ENCODE measurements at regions not wholly inside any gene's neighbourhood (a gene's known extent, or its start where the extent isn't known, plus 50 kb on each side); places are given as distances from the start of the nearest gene placed in this dataset.

DNA sequence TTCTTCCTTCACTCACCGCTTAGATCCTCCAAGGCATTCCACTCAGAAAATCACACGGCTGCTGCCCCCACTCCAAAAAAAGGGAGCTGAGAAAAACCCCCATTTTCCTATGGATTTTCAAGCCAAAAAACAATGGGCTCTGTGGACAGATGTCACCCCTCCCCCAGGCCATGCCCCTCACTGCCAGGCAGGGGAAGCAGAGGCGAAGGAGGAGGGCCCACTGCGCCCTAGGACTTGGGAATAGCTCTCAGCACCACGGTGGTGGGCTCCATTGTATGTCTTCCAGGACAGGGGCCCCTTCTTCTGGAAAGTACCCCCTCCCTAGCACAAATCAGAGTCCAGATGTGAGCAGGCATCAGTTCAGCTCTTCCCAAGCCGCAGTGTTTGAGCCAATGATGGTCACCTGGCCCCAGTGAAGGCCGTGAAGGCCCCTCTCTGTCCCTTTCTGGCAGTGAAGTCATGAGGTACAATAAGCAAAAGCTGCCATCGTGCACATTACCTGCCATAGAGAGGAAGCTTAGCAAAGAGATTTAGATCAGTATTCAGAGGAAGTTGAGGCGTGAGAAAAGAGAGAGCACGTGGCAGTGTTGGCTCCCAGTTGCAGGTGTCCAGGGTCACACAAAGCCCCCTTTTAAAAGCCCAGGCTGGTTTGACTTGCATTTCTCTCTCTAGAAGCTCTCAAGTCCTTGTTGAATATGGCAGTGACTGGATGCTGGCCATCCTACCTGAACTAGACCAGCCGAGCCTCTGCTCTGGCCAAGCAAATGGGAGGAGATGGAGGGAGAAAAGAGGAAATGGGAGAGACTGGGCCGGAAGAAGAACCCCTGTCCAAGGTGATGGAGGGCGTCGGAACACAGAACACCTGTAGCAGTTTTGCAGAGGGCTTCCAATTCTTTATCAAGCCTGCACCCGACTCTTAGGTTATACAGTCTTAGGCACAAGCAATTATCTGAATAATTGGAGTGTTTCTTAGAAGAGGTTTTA, 149.0 kb downstream of the TOMM20 start:
- Histone ChIP-seq H3K4me2 (ENCODE audit: low read length) (no peak overlapping the region), H3K4me3 (ENCODE audit: low read length) (no peak overlapping the region), H3K9ac (ENCODE audit: low read length) (no peak overlapping the region)

DNA sequence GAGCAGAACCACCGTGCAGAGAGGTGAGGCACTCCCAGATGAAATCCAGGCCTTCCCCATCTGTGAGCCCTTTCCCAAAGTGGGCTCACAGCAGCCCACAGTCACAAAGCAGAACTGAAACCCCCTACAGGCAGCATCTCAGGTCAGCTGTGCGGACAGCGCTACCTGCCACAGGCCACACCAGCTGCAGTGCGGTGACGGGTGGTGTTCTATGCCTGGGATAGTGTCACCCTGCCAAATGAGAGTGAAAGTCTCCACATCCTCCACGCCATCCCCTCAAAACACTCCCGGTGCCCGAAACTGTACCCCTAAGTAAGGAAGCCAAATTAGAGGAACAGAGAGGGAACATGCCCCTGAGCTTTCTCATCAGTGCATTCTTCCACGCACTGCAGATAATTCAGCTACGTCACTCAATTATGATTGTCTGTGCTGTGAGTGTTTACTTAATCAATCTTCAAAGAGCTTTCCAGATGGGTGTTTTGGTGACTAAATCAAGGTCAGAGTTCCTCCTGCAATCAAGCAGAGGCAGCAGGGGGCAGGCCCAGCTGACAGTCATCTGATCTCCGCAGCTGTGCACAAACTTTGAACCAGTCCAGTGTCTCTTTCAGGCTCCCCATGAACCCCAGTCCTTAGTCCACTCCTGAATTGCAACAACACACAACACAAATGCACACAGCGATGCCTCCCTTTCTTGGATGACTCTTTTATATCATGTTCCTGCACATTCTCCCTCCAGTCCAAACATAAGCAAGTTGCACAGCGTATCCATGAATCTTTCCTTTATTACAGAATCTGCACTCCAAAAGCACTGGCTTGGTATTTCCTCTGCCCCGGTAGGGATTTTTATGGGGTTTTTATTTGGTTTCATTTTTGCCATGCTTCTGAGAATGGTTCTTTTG, 150.0 kb downstream of the TOMM20 start:
- Histone ChIP-seq H3K27me3 (ENCODE audit: insufficient read depth, low read depth, low read length) (no peaks in the 10 kb centered on the region), H3F3A (ENCODE audit: insufficient read depth, low read length, poor library complexity, severe bottlenecking) (no peaks in the 10 kb centered on the region), H2AFZ (ENCODE audit: low read depth, low read length) (no peak overlapping the region), H3K27ac (ENCODE audit: low read length) (no peak overlapping the region), H3K4me2 (ENCODE audit: low read length) (no peak overlapping the region), H4K20me1 (ENCODE audit: insufficient read depth) (no peaks in the 10 kb centered on the region), H3K9me3 (ENCODE audit: low read length) (no peaks in the 10 kb centered on the region), H3K79me2 (replicated peaks; ENCODE audit: insufficient read depth, low read length) (no peaks in the 10 kb centered on the region), H3K36me3 (ENCODE audit: insufficient read depth, low read length) (no peaks in the 10 kb centered on the region), H3K9ac (ENCODE audit: low read length) (no peak overlapping the region), H3K9me2 (ENCODE audit: insufficient read depth, low read length) (no peaks in the 10 kb centered on the region), H3K4me3 (ENCODE audit: low read length) (no peak overlapping the region)
- TF ChIP-seq, protein P1, sequence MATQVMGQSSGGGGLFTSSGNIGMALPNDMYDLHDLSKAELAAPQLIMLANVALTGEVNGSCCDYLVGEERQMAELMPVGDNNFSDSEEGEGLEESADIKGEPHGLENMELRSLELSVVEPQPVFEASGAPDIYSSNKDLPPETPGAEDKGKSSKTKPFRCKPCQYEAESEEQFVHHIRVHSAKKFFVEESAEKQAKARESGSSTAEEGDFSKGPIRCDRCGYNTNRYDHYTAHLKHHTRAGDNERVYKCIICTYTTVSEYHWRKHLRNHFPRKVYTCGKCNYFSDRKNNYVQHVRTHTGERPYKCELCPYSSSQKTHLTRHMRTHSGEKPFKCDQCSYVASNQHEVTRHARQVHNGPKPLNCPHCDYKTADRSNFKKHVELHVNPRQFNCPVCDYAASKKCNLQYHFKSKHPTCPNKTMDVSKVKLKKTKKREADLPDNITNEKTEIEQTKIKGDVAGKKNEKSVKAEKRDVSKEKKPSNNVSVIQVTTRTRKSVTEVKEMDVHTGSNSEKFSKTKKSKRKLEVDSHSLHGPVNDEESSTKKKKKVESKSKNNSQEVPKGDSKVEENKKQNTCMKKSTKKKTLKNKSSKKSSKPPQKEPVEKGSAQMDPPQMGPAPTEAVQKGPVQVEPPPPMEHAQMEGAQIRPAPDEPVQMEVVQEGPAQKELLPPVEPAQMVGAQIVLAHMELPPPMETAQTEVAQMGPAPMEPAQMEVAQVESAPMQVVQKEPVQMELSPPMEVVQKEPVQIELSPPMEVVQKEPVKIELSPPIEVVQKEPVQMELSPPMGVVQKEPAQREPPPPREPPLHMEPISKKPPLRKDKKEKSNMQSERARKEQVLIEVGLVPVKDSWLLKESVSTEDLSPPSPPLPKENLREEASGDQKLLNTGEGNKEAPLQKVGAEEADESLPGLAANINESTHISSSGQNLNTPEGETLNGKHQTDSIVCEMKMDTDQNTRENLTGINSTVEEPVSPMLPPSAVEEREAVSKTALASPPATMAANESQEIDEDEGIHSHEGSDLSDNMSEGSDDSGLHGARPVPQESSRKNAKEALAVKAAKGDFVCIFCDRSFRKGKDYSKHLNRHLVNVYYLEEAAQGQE (IDR thresholded peaks at IDR 0.05; ENCODE audit: borderline replicate concordance) = no peak
- TF ChIP-seq MXI1 (conservative IDR thresholded peaks at IDR 0.05; ENCODE audit: poor library complexity, severe bottlenecking) (no peak), RAD21 (conservative IDR thresholded peaks at IDR 0.05) (no peak), EZH2 (IDR thresholded peaks at IDR 0.05; ENCODE audit: borderline replicate concordance, insufficient read depth, low read length, poor library complexity, severe bottlenecking) (no peak), SMC3 (conservative IDR thresholded peaks at IDR 0.05; ENCODE audit: poor library complexity) (no peak), TAF1 (IDR thresholded peaks at IDR 0.05; ENCODE audit: low read depth) (no peak)

More for the DNA sequence above, 149.0 kb downstream of the TOMM20 start:
- no peaks in the 10 kb centered on the region for H3K9me2 ChIP-seq (ENCODE audit: insufficient read depth, low read length)
- H4K20me1 ChIP-seq (ENCODE audit: insufficient read depth) = no peaks in the 10 kb centered on the region
- no peaks in the 10 kb centered on the region for H3K36me3 ChIP-seq (ENCODE audit: insufficient read depth, low read length)
- no peak overlapping the region for H3K27ac ChIP-seq (ENCODE audit: low read length)
- H3K27me3 ChIP-seq (ENCODE audit: insufficient read depth, low read depth, low read length) = no peaks in the 10 kb centered on the region
- no peaks in the 10 kb centered on the region for H3F3A ChIP-seq (ENCODE audit: insufficient read depth, low read length, poor library complexity, severe bottlenecking)
- H3K9me3 ChIP-seq (ENCODE audit: low read length) = no peaks in the 10 kb centered on the region
- no peak overlapping the region for H2AFZ ChIP-seq (ENCODE audit: low read depth, low read length)
- H3K79me2 ChIP-seq (replicated peaks; ENCODE audit: insufficient read depth, low read length) = no peaks in the 10 kb centered on the region
- TF ChIP-seq, protein P2, sequence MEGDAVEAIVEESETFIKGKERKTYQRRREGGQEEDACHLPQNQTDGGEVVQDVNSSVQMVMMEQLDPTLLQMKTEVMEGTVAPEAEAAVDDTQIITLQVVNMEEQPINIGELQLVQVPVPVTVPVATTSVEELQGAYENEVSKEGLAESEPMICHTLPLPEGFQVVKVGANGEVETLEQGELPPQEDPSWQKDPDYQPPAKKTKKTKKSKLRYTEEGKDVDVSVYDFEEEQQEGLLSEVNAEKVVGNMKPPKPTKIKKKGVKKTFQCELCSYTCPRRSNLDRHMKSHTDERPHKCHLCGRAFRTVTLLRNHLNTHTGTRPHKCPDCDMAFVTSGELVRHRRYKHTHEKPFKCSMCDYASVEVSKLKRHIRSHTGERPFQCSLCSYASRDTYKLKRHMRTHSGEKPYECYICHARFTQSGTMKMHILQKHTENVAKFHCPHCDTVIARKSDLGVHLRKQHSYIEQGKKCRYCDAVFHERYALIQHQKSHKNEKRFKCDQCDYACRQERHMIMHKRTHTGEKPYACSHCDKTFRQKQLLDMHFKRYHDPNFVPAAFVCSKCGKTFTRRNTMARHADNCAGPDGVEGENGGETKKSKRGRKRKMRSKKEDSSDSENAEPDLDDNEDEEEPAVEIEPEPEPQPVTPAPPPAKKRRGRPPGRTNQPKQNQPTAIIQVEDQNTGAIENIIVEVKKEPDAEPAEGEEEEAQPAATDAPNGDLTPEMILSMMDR (IDR thresholded peaks at IDR 0.05; ENCODE audit: poor library complexity, severe bottlenecking) = no peak
- no peak for TF ChIP-seq POLR2AphosphoS5 (IDR thresholded peaks at IDR 0.05)
- no peak for TF ChIP-seq MXI1 (conservative IDR thresholded peaks at IDR 0.05; ENCODE audit: poor library complexity, severe bottlenecking)
- TF ChIP-seq, protein P1 (IDR thresholded peaks at IDR 0.05; ENCODE audit: borderline replicate concordance) = no peak
- TF ChIP-seq SMC3 (conservative IDR thresholded peaks at IDR 0.05; ENCODE audit: poor library complexity) = no peak

Measured in neural cell (in vitro differentiated cells).